Right atrium auricular region (tissue), 2 donors: ENCODE measurements at regions not wholly inside any gene's neighbourhood (a gene's known extent, or its start where the extent isn't known, plus 50 kb on each side); places are given as distances from the start of the nearest gene placed in this dataset.

Source experiments
- DNase-seq: peaks from one replicate; pipeline ENCODE4 v3.0.0-alpha.2; 2019; ENCODE audit warnings: low spot score
- H3K27ac ChIP-seq, 2 donors: fragments of 200-600 bp; sonication (generic); 1 replicate in 1 of 2; 2 replicates in 1 of 2; pipeline ENCODE4 v1.5.1; 2016 to 2019
- H3K27me3 ChIP-seq, 2 donors: fragments of 200-600 bp; sonication (generic); one replicate each; pipeline versions ENCODE4 v1.5.1 to v1.6.0; 2017 to 2019
- H3K36me3 ChIP-seq: fragments of 200-600 bp; sonication (generic); one replicate; pipeline ENCODE4 v1.5.1; 2016
- H3K4me1 ChIP-seq, 2 donors: fragments of 200-600 bp; sonication (generic); one replicate each; pipeline versions ENCODE4 v1.5.1 to v1.6.0; 2017 to 2019
- H3K4me3 ChIP-seq, 2 donors: fragments of 200-600 bp; sonication (generic); 1 replicate in 1 of 2; 2 replicates in 1 of 2; pipeline ENCODE4 v1.5.1; 2017 to 2019; ENCODE audit warnings: mild to moderate bottlenecking in 1 of 2, moderate library complexity in 1 of 2
- H3K9me3 ChIP-seq, 2 donors: fragments of 200-600 bp; sonication (generic); one replicate each; pipeline ENCODE4 v1.5.1; 2019
- CTCF ChIP-seq, 2 donors: fragments of 200-600 bp; sonication (generic); IDR thresholded peaks; one replicate each; pipeline ENCODE4 v1.5.1; 2019; ENCODE audit warnings: antibody characterized with exemption in 2 of 2

- Histone ChIP-seq H3K27me3 (no peaks in the 10 kb centered on the region), H3K4me1 (peaks cover 0 to 6% of the 10 kb centered on the region in 2 donors), H3K4me3 (no peak overlapping the region), H3K9me3 (peaks cover 0 to 11% of the 10 kb centered on the region in 2 donors), H3K27ac (no peak overlapping the region), H3K36me3 (no peaks in the 10 kb centered on the region)
- DNase-seq, result no peak
- no peak for TF ChIP-seq CTCF (IDR thresholded peaks at IDR 0.05)
These were observed 313.2 kb downstream of the MDFIC start for GRCh38 chr7:115235075-115235474.

GRCh38 chr7:115233809-115234208 lies 311.9 kb downstream of the MDFIC start:
- no peak for DNase-seq
- Histone ChIP-seq H3K4me1 (peaks cover 0 to 6% of the 10 kb centered on the region in 2 donors), H3K27ac (no peak overlapping the region), H3K4me3 (no peak overlapping the region), H3K36me3 (no peaks in the 10 kb centered on the region), H3K27me3 (no peaks in the 10 kb centered on the region), H3K9me3 (peaks cover 0 to 11% of the 10 kb centered on the region in 2 donors)
- no peak for TF ChIP-seq CTCF (IDR thresholded peaks at IDR 0.05)

GRCh38 chr7:115232041-115232440 lies 310.1 kb downstream of the MDFIC start:
- H3K36me3 ChIP-seq, result no peaks in the 10 kb centered on the region
- no peak overlapping the region for H3K27ac ChIP-seq
- H3K4me3 ChIP-seq, result no peak overlapping the region
- H3K9me3 ChIP-seq, result peaks cover 0 to 11% of the 10 kb centered on the region in 2 donors
- no peak for DNase-seq
- no peaks in the 10 kb centered on the region for H3K27me3 ChIP-seq
- no peak for TF ChIP-seq CTCF (IDR thresholded peaks at IDR 0.05)
- peaks cover 0 to 6% of the 10 kb centered on the region in 2 donors for H3K4me1 ChIP-seq

- no peak overlapping the region for H3K4me3 ChIP-seq
- no peak for TF ChIP-seq CTCF (IDR thresholded peaks at IDR 0.05)
- peaks cover 0 to 6% of the 10 kb centered on the region in 2 donors for H3K4me1 ChIP-seq
- peaks cover 0 to 11% of the 10 kb centered on the region in 2 donors for H3K9me3 ChIP-seq
- no peaks in the 10 kb centered on the region for H3K36me3 ChIP-seq
- no peaks in the 10 kb centered on the region for H3K27me3 ChIP-seq
- no peak for DNase-seq
- no peak overlapping the region for H3K27ac ChIP-seq
These were observed 309.1 kb downstream of the MDFIC start for GRCh38 chr7:115230882-115231571.

- Histone ChIP-seq H3K27me3 (no peaks in the 10 kb centered on the region), H3K27ac (no peak overlapping the region), H3K4me3 (no peak overlapping the region), H3K4me1 (peaks cover 0 to 6% of the 10 kb centered on the region in 2 donors), H3K9me3 (no peaks in the 10 kb centered on the region), H3K36me3 (no peaks in the 10 kb centered on the region)
- TF ChIP-seq CTCF (IDR thresholded peaks at IDR 0.05), result no peak
- DNase-seq, result no peak
These were observed 307.7 kb downstream of the MDFIC start for GRCh38 chr7:115229401-115230105.
